HepG2 (cell line): ENCODE measurements at regions not wholly inside any gene's neighbourhood (a gene's known extent, or its start where the extent isn't known, plus 50 kb on each side); places are given as distances from the start of the nearest gene placed in this dataset.
A peak's percentile ranks its signal among the peaks of the same experiment; 100 is the strongest.
"Not testable (repeated sequence)": the region's sequence is repeated elsewhere in the genome, so short reads cannot be mapped to it uniquely, and the experiment has no call there.

ENCODE experiments used
- ATAC-seq: fragments of 200-7000 bp; cut with Tn5 transposase; 3 replicates; pipeline ENCODE4 v1.9.1; 2020; ENCODE audit warnings: mild to moderate bottlenecking, moderate library complexity
- BruUV-seq: library from RNA; stranded (reverse); fragments of 400-500 nt; replicated peaks from 2 replicates; lab custom pipeline; 2021; lab: Mats Ljungman, UMichigan
- CTCF ChIA-PET: fragments of 300-600 bp; formaldehyde crosslinking; extraction: SDS; loops from one replicate; lab custom pipeline; 2021; ENCODE audit warnings: low total read pairs, inconsistent platforms, low intra/inter-chr PET ratio; lab: Yijun Ruan, JAX
- POLR2A ChIA-PET: fragments of 350-600 bp; sonication (Branson Sonifier 250); formaldehyde crosslinking; loops from one replicate; lab custom pipeline; 2020; ENCODE audit warnings: antibody characterized with exemption, inconsistent platforms; lab: Yijun Ruan, JAX
- DNase-seq: peaks from one replicate; pipeline ENCODE4 v3.0.0-alpha.2; 2015; ENCODE audit warnings: low spot score
- FAIRE-seq: peaks from 3 replicates; lab custom pipeline; 2011; peaks lifted over from hg19 to GRCh38; lab: Jason Lieb, UNC
- H2AFZ ChIP-seq: one replicate; pipeline ENCODE4 v1.6.1; 2011; ENCODE audit warnings: low read length, inconsistent platforms
- H3K27ac ChIP-seq: fragments of 300-600 bp; 3 replicates; pipeline ENCODE4 v1.8.0; 2011; ENCODE audit warnings: mixed run types, mild to moderate bottlenecking, mixed read lengths, low read length, inconsistent platforms; ENCODE audit not compliant: insufficient read depth; ENCODE audit errors: extremely low read length
- H3K27me3 ChIP-seq, 2 experiments: fragments of 200-600 bp in 1 of 2; 2 replicates in 1 of 2; 3 replicates in 1 of 2; pipeline versions ENCODE4 v1.6.0 to v1.8.0; 2011; ENCODE audit warnings: low read length in 2 of 2, mild to moderate bottlenecking in 2 of 2, moderate library complexity in 2 of 2, inconsistent platforms in 1 of 2; ENCODE audit not compliant: insufficient read depth in 2 of 2, control insufficient read depth in 1 of 2
- H3K36me3 ChIP-seq, 2 experiments: fragments of 200-600 bp in 1 of 2; replicated peaks in 1 of 2; 2 replicates in 1 of 2; 3 replicates in 1 of 2; pipeline versions ENCODE4 v1.5.1 to v1.8.0; 2011; ENCODE audit warnings: low read length in 2 of 2, inconsistent platforms in 1 of 2; ENCODE audit not compliant: insufficient read depth in 2 of 2, control insufficient read depth in 1 of 2
- H3K4me1 ChIP-seq: 2 replicates; pipeline ENCODE4 v1.5.1; 2012; ENCODE audit warnings: low read length, inconsistent platforms; ENCODE audit not compliant: insufficient read depth
- H3K4me2 ChIP-seq: 2 replicates; pipeline ENCODE4 v1.6.0; 2011; ENCODE audit warnings: low read depth, low read length, inconsistent platforms
- H3K4me3 ChIP-seq, 3 experiments: fragments of 200-600 bp in 1 of 3; sonication (generic), shearing (Covaris generic) in 1 of 3; replicated peaks in 1 of 3; 2 replicates each; pipeline ENCODE4 v1.5.1; 2011 to 2016; ENCODE audit warnings: low read length in 3 of 3, inconsistent platforms in 2 of 3, low read depth in 2 of 3, mild to moderate bottlenecking in 2 of 3, control low read depth in 1 of 3, mixed read lengths in 1 of 3; ENCODE audit not compliant: insufficient read depth in 1 of 3
- H3K79me2 ChIP-seq: one replicate; pipeline ENCODE4 v1.6.1; 2011; ENCODE audit warnings: low read length, inconsistent platforms; ENCODE audit not compliant: insufficient read depth
- H3K9ac ChIP-seq: 2 replicates; pipeline ENCODE4 v1.6.0; 2011; ENCODE audit warnings: mild to moderate bottlenecking, low read depth, low read length, inconsistent platforms; ENCODE audit not compliant: insufficient read depth
- H3K9me3 ChIP-seq: 2 replicates; pipeline ENCODE4 v1.5.1; 2012; ENCODE audit warnings: mild to moderate bottlenecking, low read length
- H4K20me1 ChIP-seq: 2 replicates; pipeline ENCODE4 v1.6.0; 2011; ENCODE audit warnings: inconsistent platforms, mild to moderate bottlenecking, low read length, moderate library complexity; ENCODE audit not compliant: insufficient read depth
- FOXA1 ChIP-seq, 2 experiments: fragments of 450-650 bp in 1 of 2; sonication (generic) in 1 of 2; formaldehyde crosslinking in 1 of 2; IDR thresholded peaks; 2 replicates each; pipeline versions ENCODE4 v1.4.0 to v1.6.1; 2016 to 2020; ENCODE audit warnings: missing genetic modification reagents in 1 of 2
- SIN3A ChIP-seq: IDR thresholded peaks from 2 replicates; pipeline ENCODE4 v1.6.1; 2011; ENCODE audit warnings: low read depth, mild to moderate bottlenecking, control low read depth, low read length, borderline replicate concordance
- ZNF383 ChIP-seq: sonication (generic); formaldehyde crosslinking; IDR thresholded peaks from 2 replicates; pipeline ENCODE4 v1.4.0; 2020; ENCODE audit warnings: missing genetic modification reagents, mild to moderate bottlenecking, borderline replicate concordance
- WGBS: methylation state at CpG from one replicate; pipeline ENCODE4 v1.1.6; 2017; ENCODE audit warnings: low lambda C conversion rate; 5-methylcytosine and 5-hydroxymethylcytosine counted together
- in situ Hi-C: cut with HindIII; loops from 2 replicates; pipeline ENCODE4 v1.10.0; 2017; ENCODE audit warnings: low pct_unique_long_range_greater_than_20kb; ENCODE audit not compliant: extremely low pct_ligation_motif_present
- intact Hi-C: fragments of 100-400 bp; cut with micrococcal nuclease; formaldehyde crosslinking; loops from one replicate; pipeline ENCODE4 v1.10.0; 2022; ENCODE audit not compliant: unreplicated experiment
- TF ChIP-seq, protein P1 (sequence below): sonication (generic); formaldehyde crosslinking; IDR thresholded peaks from 2 replicates; pipeline ENCODE4 v1.4.0; 2020; ENCODE audit warnings: missing genetic modification reagents, borderline replicate concordance

GRCh38 chr4:28077203-28077602 lies 1216.6 kb downstream of the STIM2 start:
- TF ChIP-seq, protein P1, sequence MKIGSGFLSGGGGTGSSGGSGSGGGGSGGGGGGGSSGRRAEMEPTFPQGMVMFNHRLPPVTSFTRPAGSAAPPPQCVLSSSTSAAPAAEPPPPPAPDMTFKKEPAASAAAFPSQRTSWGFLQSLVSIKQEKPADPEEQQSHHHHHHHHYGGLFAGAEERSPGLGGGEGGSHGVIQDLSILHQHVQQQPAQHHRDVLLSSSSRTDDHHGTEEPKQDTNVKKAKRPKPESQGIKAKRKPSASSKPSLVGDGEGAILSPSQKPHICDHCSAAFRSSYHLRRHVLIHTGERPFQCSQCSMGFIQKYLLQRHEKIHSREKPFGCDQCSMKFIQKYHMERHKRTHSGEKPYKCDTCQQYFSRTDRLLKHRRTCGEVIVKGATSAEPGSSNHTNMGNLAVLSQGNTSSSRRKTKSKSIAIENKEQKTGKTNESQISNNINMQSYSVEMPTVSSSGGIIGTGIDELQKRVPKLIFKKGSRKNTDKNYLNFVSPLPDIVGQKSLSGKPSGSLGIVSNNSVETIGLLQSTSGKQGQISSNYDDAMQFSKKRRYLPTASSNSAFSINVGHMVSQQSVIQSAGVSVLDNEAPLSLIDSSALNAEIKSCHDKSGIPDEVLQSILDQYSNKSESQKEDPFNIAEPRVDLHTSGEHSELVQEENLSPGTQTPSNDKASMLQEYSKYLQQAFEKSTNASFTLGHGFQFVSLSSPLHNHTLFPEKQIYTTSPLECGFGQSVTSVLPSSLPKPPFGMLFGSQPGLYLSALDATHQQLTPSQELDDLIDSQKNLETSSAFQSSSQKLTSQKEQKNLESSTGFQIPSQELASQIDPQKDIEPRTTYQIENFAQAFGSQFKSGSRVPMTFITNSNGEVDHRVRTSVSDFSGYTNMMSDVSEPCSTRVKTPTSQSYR, result peak; percentile 69; the same call in 1 of the 2 replicates
- H3K36me3 ChIP-seq; H3K9ac ChIP-seq; H3K27me3 ChIP-seq; ATAC-seq; FAIRE-seq; H2AFZ ChIP-seq; CTCF ChIA-PET; H3K27ac ChIP-seq; H3K79me2 ChIP-seq; H4K20me1 ChIP-seq; H3K4me1 ChIP-seq; intact Hi-C loops; in situ Hi-C loops; BruUV-seq; H3K9me3 ChIP-seq; POLR2A ChIA-PET; TF ChIP-seq FOXA1 (IDR thresholded peaks at IDR 0.05): not testable (repeated sequence)
- peak; percentile 33; the same call in 1 of the 2 replicates for TF ChIP-seq FOXA1 (CRISPR knock-in tag; IDR thresholded peaks at IDR 0.05)
- DNase-seq, result peak; percentile 2
- peak overlapping the region in 1 of 3 experiments; percentile 35; a peak in 1 of 6 replicates for H3K4me3 ChIP-seq
- 20% methylated on average over 5 of the region's 9 CpGs for WGBS
- H3K4me2 ChIP-seq, result peak overlapping the region; percentile 44

- FAIRE-seq, result no peak
- POLR2A ChIA-PET, result no interaction called here
- H3K4me3 ChIP-seq, result no peak overlapping the region
Measured at GRCh38 chr4:28082686-28083390, 1222.2 kb downstream of the STIM2 start.

More at GRCh38 chr4:28082686-28083390, 1222.2 kb downstream of the STIM2 start:
- no peak for ATAC-seq
- BruUV-seq, result no TSS peak
- DNase-seq, result no peak
- CTCF ChIA-PET, result no interaction called here
- Histone ChIP-seq H2AFZ (no peak overlapping the region), H3K36me3 (no peaks in the 10 kb centered on the region), H3K4me1 (no peaks in the 10 kb centered on the region), H3K79me2 (no peaks in the 10 kb centered on the region), H3K27ac (no peak overlapping the region), H3K4me2 (no peak overlapping the region), H3K9ac (no peak overlapping the region), H4K20me1 (no peaks in the 10 kb centered on the region), H3K27me3 (no peaks in the 10 kb centered on the region), H3K9me3 (peaks cover 39% of the 10 kb centered on the region)
- intact Hi-C loops (no loop called here), in situ Hi-C loops (no loop called here)
- TF ChIP-seq ZNF383 (CRISPR knock-in tag) (no peak), SIN3A (no peak)
- WGBS, result 2% methylated on average over 3 of the region's 3 CpGs
